HTERT RPE-1 (cell line): ENCODE measurements at regions not wholly inside any gene's neighbourhood (a gene's known extent, or its start where the extent isn't known, plus 50 kb on each side); places are given as distances from the start of the nearest gene placed in this dataset.

Source experiments
- in situ Hi-C: fragments of 300-500 bp; cut with MboI; formaldehyde crosslinking; loops from 4 replicates; pipeline ENCODE4 v1.14.3; 2020; ENCODE audit warnings: low sequenced_read_pairs

DNA sequence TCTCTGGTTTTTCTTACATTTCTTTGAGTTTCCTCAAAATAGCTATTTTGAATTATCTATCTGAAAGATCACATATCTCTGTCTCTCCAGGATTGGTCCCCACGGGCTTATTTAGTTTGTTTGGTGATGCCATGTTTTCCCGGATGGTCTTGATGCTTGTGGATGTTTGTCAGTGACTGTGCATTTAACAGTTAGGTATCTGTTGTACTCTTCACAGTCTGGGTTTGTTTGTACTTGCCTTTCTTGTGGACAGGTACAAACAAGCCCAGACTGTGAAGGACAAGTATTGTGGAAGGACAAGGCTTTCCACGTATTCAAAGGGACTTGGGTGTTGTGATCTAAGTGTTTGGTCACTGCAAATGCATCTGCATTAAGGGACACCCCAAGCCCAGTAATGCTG, 49.9 kb upstream of the TOP1 start:
- in situ Hi-C loops = loop anchor here (25.0 kb wide), 1 partner anchor 134 kb away; no protein-coding TSS in a partner anchor
